B cell (primary cell): ENCODE measurements at regions not wholly inside any gene's neighbourhood (a gene's known extent, or its start where the extent isn't known, plus 50 kb on each side); places are given as distances from the start of the nearest gene placed in this dataset.

Experiments
- ATAC-seq: fragments of 200-7000 bp; cut with Tn5 transposase; one replicate; pipeline ENCODE4 v1.10.0; 2021; ENCODE audit warnings: low read depth, mild to moderate bottlenecking, moderate number of reproducible peaks, moderate library complexity
- CTCF ChIA-PET: fragments of 350-600 bp; sonication (Branson Sonifier 250); formaldehyde crosslinking; loops from one replicate; lab custom pipeline; 2021; ENCODE audit warnings: antibody characterized with exemption, inconsistent platforms; lab: Charles Lee
- POLR2A ChIA-PET: fragments of 350-600 bp; sonication (Branson Sonifier 250); formaldehyde crosslinking; loops from one replicate; lab custom pipeline; 2021; ENCODE audit warnings: antibody characterized with exemption; lab: Charles Lee
- DNase-seq: peaks from one replicate; pipeline ENCODE4 v3.0.0; 2013
- H2AFZ ChIP-seq: 2 replicates; pipeline ENCODE4 v1.6.1; 2012; ENCODE audit warnings: mild to moderate bottlenecking, low read depth, low read length; ENCODE audit not compliant: insufficient read depth, poor library complexity, severe bottlenecking
- H3K27ac ChIP-seq, 2 donors: 1 replicate in 1 of 2; 2 replicates in 1 of 2; pipeline ENCODE4 v1.5.1; 2012 to 2013; ENCODE audit warnings: low read length in 2 of 2, mild to moderate bottlenecking in 2 of 2, moderate library complexity in 1 of 2
- H3K27me3 ChIP-seq, 4 experiments: fragments of 200-600 bp in 1 of 4; sonication (generic) in 1 of 4; replicated peaks in 1 of 4; 1 replicate in 2 of 4; 2 replicates in 2 of 4; pipeline versions ENCODE4 v1.6.1 to v1.7.0; 2013 to 2016; ENCODE audit warnings: low read length in 3 of 4, mild to moderate bottlenecking in 2 of 4, mixed read lengths in 1 of 4, moderate library complexity in 1 of 4; ENCODE audit not compliant: insufficient read depth in 4 of 4, control insufficient read depth in 3 of 4; ENCODE audit errors: control extremely low read depth in 1 of 4
- H3K36me3 ChIP-seq, 2 experiments: replicated peaks in 1 of 2; 1 replicate in 1 of 2; 2 replicates in 1 of 2; pipeline versions ENCODE4 v1.6.1 to v1.7.1; 2013; ENCODE audit warnings: low read length in 1 of 2; ENCODE audit not compliant: insufficient read depth in 2 of 2, control insufficient read depth in 1 of 2; ENCODE audit errors: control extremely low read depth in 1 of 2, extremely low read depth in 1 of 2
- H3K4me1 ChIP-seq, 2 donors: fragments of 200-600 bp in 1 of 2; sonication (generic) in 1 of 2; 1 replicate in 1 of 2; 2 replicates in 1 of 2; pipeline versions ENCODE4 v1.5.1 to v1.6.1; 2013 to 2017; ENCODE audit warnings: low read length in 2 of 2; ENCODE audit not compliant: control insufficient read depth in 2 of 2, insufficient read depth in 2 of 2
- H3K4me2 ChIP-seq: replicated peaks from 2 replicates; pipeline ENCODE3; 2012; ENCODE audit warnings: mild to moderate bottlenecking, low read depth, low read length; ENCODE audit not compliant: poor library complexity, severe bottlenecking
- H3K4me3 ChIP-seq, 5 experiments: fragments of 200-600 bp in 1 of 5; sonication (generic) in 1 of 5; 1 replicate in 3 of 5; 2 replicates in 2 of 5; pipeline versions ENCODE4 v1.5.1 to v1.7.0; 2011 to 2016; ENCODE audit warnings: low read length in 4 of 5, mild to moderate bottlenecking in 4 of 5, low read depth in 2 of 5, control low read depth in 1 of 5, moderate library complexity in 1 of 5; ENCODE audit not compliant: insufficient read depth in 1 of 5; ENCODE audit errors: control extremely low read depth in 1 of 5, extremely low read depth in 1 of 5
- H3K79me2 ChIP-seq: fragments of 200-600 bp; sonication (generic); one replicate; pipeline ENCODE4 v1.6.0; 2016; ENCODE audit warnings: low read length; ENCODE audit not compliant: control insufficient read depth, insufficient read depth
- H3K9ac ChIP-seq: fragments of 200-600 bp; sonication (generic); 2 replicates; pipeline ENCODE4 v1.6.1; 2017; ENCODE audit warnings: mild to moderate bottlenecking, low read length, moderate library complexity
- H3K9me3 ChIP-seq, 3 donors: one replicate each; pipeline versions ENCODE4 v1.6.1 to v1.7.1; 2013; ENCODE audit warnings: low read length in 2 of 3; ENCODE audit not compliant: control insufficient read depth in 2 of 3, insufficient read depth in 1 of 3; ENCODE audit errors: control extremely low read depth in 1 of 3
- H4K20me1 ChIP-seq: 2 replicates; pipeline ENCODE4 v1.6.0; 2012; ENCODE audit warnings: mild to moderate bottlenecking, low read length; ENCODE audit not compliant: insufficient read depth, control insufficient read depth, poor library complexity, severe bottlenecking
- H3K27ac Mint-ChIP-seq: one replicate; pipeline ENCODE4 v1.8.0; 2021; ENCODE audit warnings: mixed read lengths
- H3K27me3 Mint-ChIP-seq: one replicate; pipeline ENCODE4 v1.8.0; 2021; ENCODE audit warnings: mixed read lengths
- H3K4me1 Mint-ChIP-seq: one replicate; pipeline ENCODE4 v1.8.0; 2021; ENCODE audit warnings: mixed read lengths
- H3K4me3 Mint-ChIP-seq: one replicate; pipeline ENCODE4 v1.8.0; 2021; ENCODE audit warnings: mixed read lengths
- H3K9me3 Mint-ChIP-seq: one replicate; pipeline ENCODE4 v1.8.0; 2022; ENCODE audit warnings: mixed read lengths; ENCODE audit not compliant: insufficient read depth
- CTCF ChIP-seq: fragments of 200-600 bp; IDR thresholded peaks from one replicate; pipeline ENCODE4 v1.8.0; 2022; ENCODE audit warnings: antibody characterized with exemption, mild to moderate bottlenecking
- EZH2 ChIP-seq: IDR thresholded peaks from 2 replicates; pipeline ENCODE4 v1.6.1; 2012; ENCODE audit warnings: borderline replicate concordance, low read depth, mild to moderate bottlenecking, moderate library complexity, low read length; ENCODE audit not compliant: insufficient read depth, poor library complexity, severe bottlenecking
- WGBS: methylation state at CpG from one replicate; pipeline ENCODE4 v1.1.5; 2013; ENCODE audit warnings: missing lambda C conversion rate; ENCODE audit not compliant: insufficient coverage; 5-methylcytosine and 5-hydroxymethylcytosine counted together
- intact Hi-C: fragments of 100-400 bp; cut with micrococcal nuclease; formaldehyde crosslinking; loops from one replicate; pipeline ENCODE4 v1.10.0; 2022

GRCh38 chr3:69439643-69440270, 53.9 kb upstream of the FRMD4B start:
- no peak overlapping the region for H3K4me2 ChIP-seq
- H3K79me2 ChIP-seq, result no peaks in the 10 kb centered on the region
- no peaks in the 10 kb centered on the region for H3K27me3 ChIP-seq
- no peaks in the 10 kb centered on the region for H3K9me3 Mint-ChIP-seq
- H3K9ac ChIP-seq, result no peak overlapping the region
- H3K36me3 ChIP-seq, result no peaks in the 10 kb centered on the region
- DNase-seq (no peak), ATAC-seq (no peak)
- H3K27ac Mint-ChIP-seq, result no peak overlapping the region
- H4K20me1 ChIP-seq, result no peaks in the 10 kb centered on the region
- peaks cover 4% of the 10 kb centered on the region for H3K4me1 Mint-ChIP-seq
- no peaks in the 10 kb centered on the region for H3K27me3 Mint-ChIP-seq
- H3K4me1 ChIP-seq, result no peaks in the 10 kb centered on the region
- no peak overlapping the region for H2AFZ ChIP-seq
- POLR2A ChIA-PET, result no interaction called here
- no peak overlapping the region for H3K4me3 ChIP-seq
- peaks cover 0 to 3% (median 0%) of the 10 kb centered on the region in 3 donors for H3K9me3 ChIP-seq
- CTCF ChIA-PET, result interaction anchor here (1.2 kb wide), 1 partner anchor 12 kb away, joined by 4 read pairs; no protein-coding TSS in a partner anchor
- TF ChIP-seq CTCF (peak; percentile 29), EZH2 (no peak)
- H3K27ac ChIP-seq, result no peak overlapping the region
- WGBS, result no CpG with 5 or more reads among the region's 1 CpG
- intact Hi-C loops, result loop anchor here (5.0 kb wide), 1 partner anchor 277 kb away; no protein-coding TSS in a partner anchor
- H3K4me3 Mint-ChIP-seq, result no peak overlapping the region

GRCh38 chr3:69438476-69438875, 52.6 kb upstream of the FRMD4B start:
- CTCF ChIA-PET, result no interaction called here
- POLR2A ChIA-PET, result no interaction called here
- intact Hi-C loops, result loop anchor here (5.0 kb wide), 1 partner anchor 276 kb away; no protein-coding TSS in a partner anchor

More at GRCh38 chr3:69438476-69438875, 52.6 kb upstream of the FRMD4B start:
- Histone ChIP-seq H3K4me1 (no peaks in the 10 kb centered on the region), H3K36me3 (no peaks in the 10 kb centered on the region), H3K4me2 (no peak overlapping the region), H3K9ac (no peak overlapping the region), H3K9me3 (no peaks in the 10 kb centered on the region), H3K27ac (no peak overlapping the region), H3K27me3 (no peaks in the 10 kb centered on the region), H3K79me2 (no peaks in the 10 kb centered on the region), H4K20me1 (no peaks in the 10 kb centered on the region), H3K4me3 (no peak overlapping the region), H2AFZ (no peak overlapping the region)
- Mint-ChIP-seq H3K27me3 (no peaks in the 10 kb centered on the region), H3K4me3 (no peak overlapping the region), H3K4me1 (peaks cover 4% of the 10 kb centered on the region), H3K9me3 (no peaks in the 10 kb centered on the region), H3K27ac (no peak overlapping the region)
- no CpG with 5 or more reads among the region's 1 CpG for WGBS
- DNase-seq, result no peak
- TF ChIP-seq CTCF (no peak), EZH2 (no peak)
- ATAC-seq, result no peak
